ENCODE measurements at regions not wholly inside any gene's neighbourhood (a gene's known extent, or its start where the extent isn't known, plus 50 kb on each side); places are given as distances from the start of the nearest gene placed in this dataset.

- DNase-seq, result no peak
Observed at GRCh38 chr2:152961351-152961750, 242.9 kb downstream of the ARL6IP6 start.

GRCh38 chr2:152950126-152950525 is 231.7 kb downstream of the ARL6IP6 start:
- no peak for DNase-seq

GRCh38 chr2:152944099-152944498 is 225.7 kb downstream of the ARL6IP6 start:
- DNase-seq, result no peak

GRCh38 chr2:152942940-152943440 is 224.6 kb downstream of the ARL6IP6 start:
- no peak for DNase-seq

- DNase-seq, result no peak
Observed at GRCh38 chr2:152930501-152930900, 212.1 kb downstream of the ARL6IP6 start.

- DNase-seq, result no peak
Observed at GRCh38 chr2:152929628-152930027, 211.2 kb downstream of the ARL6IP6 start.

- peak in 1 of 2 donors; percentile 3 for DNase-seq
Observed at GRCh38 chr2:152925547-152926448, 207.4 kb downstream of the ARL6IP6 start.

GRCh38 chr2:152924722-152925121 is 206.3 kb downstream of the ARL6IP6 start:
- DNase-seq, result no peak

GRCh38 chr2:152924219-152924618 is 205.8 kb downstream of the ARL6IP6 start:
- DNase-seq, result no peak

GRCh38 chr2:152920846-152921245 is 202.4 kb downstream of the ARL6IP6 start:
- DNase-seq, result no peak

GRCh38 chr2:152910970-152911369 is 192.6 kb downstream of the ARL6IP6 start:
- no peak for DNase-seq

- no peak for DNase-seq
Observed at GRCh38 chr2:152907046-152907445, 188.6 kb downstream of the ARL6IP6 start.

- no peak for DNase-seq
Observed at GRCh38 chr2:152894051-152894450, 175.6 kb downstream of the ARL6IP6 start.

- DNase-seq, result no peak
Observed at GRCh38 chr2:152890736-152891135, 172.3 kb downstream of the ARL6IP6 start.

GRCh38 chr2:152883951-152884487 is 165.6 kb downstream of the ARL6IP6 start:
- no peak for DNase-seq

GRCh38 chr2:152881527-152881926 is 163.1 kb downstream of the ARL6IP6 start:
- DNase-seq, result no peak

GRCh38 chr2:152879275-152879674 is 160.9 kb downstream of the ARL6IP6 start:
- DNase-seq, result no peak

- no peak for DNase-seq
Observed at GRCh38 chr2:152875701-152876695, 157.6 kb downstream of the ARL6IP6 start.

- no peak for DNase-seq
Observed at GRCh38 chr2:152874955-152875354, 156.5 kb downstream of the ARL6IP6 start.

GRCh38 chr2:152870239-152870638 is 151.8 kb downstream of the ARL6IP6 start:
- no peak for DNase-seq

- DNase-seq, result no peak
Observed at GRCh38 chr2:152867397-152867796, 149.0 kb downstream of the ARL6IP6 start.

- DNase-seq, result no peak
Observed at GRCh38 chr2:152864601-152865149, 146.3 kb downstream of the ARL6IP6 start.

- DNase-seq, result no peak
Observed at GRCh38 chr2:152863826-152864225, 145.4 kb downstream of the ARL6IP6 start.

All from CD4-positive, alpha-beta T cell treated with Interleukin-4 for 1 hour (primary cell).